Renal pelvis (tissue), 1 donor: ENCODE measurements at regions not wholly inside any gene's neighbourhood (a gene's known extent, or its start where the extent isn't known, plus 50 kb on each side); places are given as distances from the start of the nearest gene placed in this dataset.
"Not testable (repeated sequence)": the region's sequence is repeated elsewhere in the genome, so short reads cannot be mapped to it uniquely, and the experiment has no call there.

Experiments
- DNase-seq: peaks from one replicate; pipeline ENCODE4 v3.0.0-alpha.2; 2013

GRCh38 chr5:173495225-173495904, 121.1 kb downstream of the BOD1 start:
- DNase-seq = no peak

GRCh38 chr5:173494446-173494845, 122.0 kb downstream of the BOD1 start:
- no peak for DNase-seq

GRCh38 chr5:173493846-173494245, 122.6 kb downstream of the BOD1 start:
- no peak for DNase-seq

GRCh38 chr5:173493040-173493439, 123.4 kb downstream of the BOD1 start:
- no peak for DNase-seq

- no peak for DNase-seq
These were observed 125.8 kb downstream of the BOD1 start for GRCh38 chr5:173490681-173491080.

GRCh38 chr5:173488144-173488543, 128.3 kb downstream of the BOD1 start:
- DNase-seq = no peak

GRCh38 chr5:173487300-173487699, 129.2 kb downstream of the BOD1 start:
- DNase-seq = no peak

GRCh38 chr5:173486355-173487225, 129.9 kb downstream of the BOD1 start:
- no peak for DNase-seq

GRCh38 chr5:173484569-173484968, 131.9 kb downstream of the BOD1 start:
- DNase-seq = no peak

GRCh38 chr5:173483599-173483998, 132.9 kb downstream of the BOD1 start:
- not testable (repeated sequence) for DNase-seq

- DNase-seq = no peak
These were observed 133.3 kb downstream of the BOD1 start for GRCh38 chr5:173483160-173483559.

GRCh38 chr5:173481821-173482220, 134.6 kb downstream of the BOD1 start:
- DNase-seq = no peak

- DNase-seq = no peak
These were observed 135.6 kb downstream of the BOD1 start for GRCh38 chr5:173480896-173481295.

GRCh38 chr5:173479711-173480110, 136.7 kb downstream of the BOD1 start:
- DNase-seq = no peak

- no peak for DNase-seq
These were observed 139.0 kb downstream of the BOD1 start for GRCh38 chr5:173477345-173478040.

GRCh38 chr5:173475780-173476179, 140.7 kb downstream of the BOD1 start:
- no peak for DNase-seq

GRCh38 chr5:173474881-173475287, 141.6 kb downstream of the BOD1 start:
- DNase-seq = no peak

GRCh38 chr5:173473288-173473687, 143.2 kb downstream of the BOD1 start:
- DNase-seq = no peak

- DNase-seq = no peak
These were observed 143.6 kb downstream of the BOD1 start for GRCh38 chr5:173472784-173473278.

GRCh38 chr5:173472164-173472563, 143.9 kb upstream of the STC2 start:
- DNase-seq = no peak

GRCh38 chr5:173468821-173469251, 140.6 kb upstream of the STC2 start:
- DNase-seq = no peak

- DNase-seq = no peak
These were observed 138.0 kb upstream of the STC2 start for GRCh38 chr5:173466227-173466626.
